OCI-LY1 (cell line): ENCODE measurements at regions not wholly inside any gene's neighbourhood (a gene's known extent, or its start where the extent isn't known, plus 50 kb on each side); places are given as distances from the start of the nearest gene placed in this dataset.

Experiments used
- H2AFZ ChIP-seq: fragments of 200-600 bp; sonication (generic), shearing (Covaris generic); 2 replicates; pipeline ENCODE4 v1.6.0; 2014; ENCODE audit warnings: antibody characterized with exemption, mild to moderate bottlenecking, low read length
- H3F3A ChIP-seq: fragments of 200-600 bp; sonication (generic), shearing (Covaris generic); 2 replicates; pipeline ENCODE4 v1.6.0; 2014; ENCODE audit warnings: mild to moderate bottlenecking, antibody characterized with exemption, low read length, moderate library complexity; ENCODE audit not compliant: insufficient read depth
- H3K27ac ChIP-seq: fragments of 200-600 bp; sonication (generic); 2 replicates; pipeline ENCODE4 v1.5.1; 2014; ENCODE audit warnings: low read length, mixed run types, mild to moderate bottlenecking, low read depth; ENCODE audit not compliant: poor library complexity, severe bottlenecking
- H3K27me3 ChIP-seq: fragments of 200-600 bp; sonication (generic); 2 replicates; pipeline ENCODE4 v1.6.0; 2014; ENCODE audit warnings: antibody characterized with exemption, mild to moderate bottlenecking, low read length, moderate library complexity; ENCODE audit not compliant: insufficient read depth
- H3K36me3 ChIP-seq: fragments of 200-600 bp; sonication (generic); 2 replicates; pipeline ENCODE4 v1.6.1; 2014; ENCODE audit warnings: mild to moderate bottlenecking, antibody characterized with exemption, low read length, moderate library complexity, mixed read lengths; ENCODE audit not compliant: insufficient read depth
- H3K4me1 ChIP-seq: fragments of 200-600 bp; sonication (generic); 2 replicates; pipeline ENCODE4 v1.5.1; 2014; ENCODE audit warnings: mild to moderate bottlenecking, low read length, moderate library complexity; ENCODE audit not compliant: insufficient read depth, severe bottlenecking
- H3K4me2 ChIP-seq: fragments of 200-600 bp; sonication (generic), shearing (Covaris generic); 2 replicates; pipeline ENCODE4 v1.6.1; 2014; ENCODE audit warnings: low read length
- H3K4me3 ChIP-seq: fragments of 200-600 bp; sonication (generic); 2 replicates; pipeline ENCODE4 v1.5.1; 2014; ENCODE audit warnings: low read length, low read depth, mild to moderate bottlenecking, mixed read lengths; ENCODE audit not compliant: poor library complexity, severe bottlenecking
- H3K79me2 ChIP-seq: fragments of 200-600 bp; shearing (Covaris generic); 2 replicates; pipeline ENCODE4 v1.6.1; 2016; ENCODE audit warnings: mixed run types, low read length, mixed read lengths; ENCODE audit not compliant: insufficient read depth
- H3K9ac ChIP-seq: fragments of 200-600 bp; sonication (generic), shearing (Covaris generic); 2 replicates; pipeline ENCODE4 v1.6.1; 2014; ENCODE audit warnings: mild to moderate bottlenecking, low read length, mixed read lengths
- H3K9me2 ChIP-seq: fragments of 200-600 bp; sonication (generic), shearing (Covaris generic); 2 replicates; pipeline ENCODE4 v1.6.1; 2014; ENCODE audit warnings: low read depth, mild to moderate bottlenecking, low read length, mixed read lengths
- H3K9me3 ChIP-seq: fragments of 200-600 bp; shearing (Covaris generic); 2 replicates; pipeline ENCODE4 v1.6.1; 2014; ENCODE audit warnings: low read length, mixed read lengths
- H4K20me1 ChIP-seq: fragments of 200-600 bp; sonication (generic), shearing (Covaris generic); 2 replicates; pipeline ENCODE4 v1.6.0; 2016; ENCODE audit warnings: mild to moderate bottlenecking, low read length; ENCODE audit not compliant: insufficient read depth
- EZH2 ChIP-seq: fragments of 200-600 bp; sonication (generic), shearing (Covaris generic); IDR thresholded peaks from 2 replicates; pipeline ENCODE4 v1.8.0; 2017; ENCODE audit warnings: borderline replicate concordance, mixed run types, mild to moderate bottlenecking, antibody characterized with exemption, low read length, moderate library complexity, mixed read lengths
- TF ChIP-seq, protein P1 (sequence below): fragments of 200-600 bp; sonication (generic), shearing (Covaris generic); IDR thresholded peaks from 2 replicates; pipeline ENCODE4 v1.5.1; 2017; ENCODE audit warnings: mild to moderate bottlenecking, antibody characterized with exemption, low read length, moderate library complexity, mixed read lengths

DNA sequence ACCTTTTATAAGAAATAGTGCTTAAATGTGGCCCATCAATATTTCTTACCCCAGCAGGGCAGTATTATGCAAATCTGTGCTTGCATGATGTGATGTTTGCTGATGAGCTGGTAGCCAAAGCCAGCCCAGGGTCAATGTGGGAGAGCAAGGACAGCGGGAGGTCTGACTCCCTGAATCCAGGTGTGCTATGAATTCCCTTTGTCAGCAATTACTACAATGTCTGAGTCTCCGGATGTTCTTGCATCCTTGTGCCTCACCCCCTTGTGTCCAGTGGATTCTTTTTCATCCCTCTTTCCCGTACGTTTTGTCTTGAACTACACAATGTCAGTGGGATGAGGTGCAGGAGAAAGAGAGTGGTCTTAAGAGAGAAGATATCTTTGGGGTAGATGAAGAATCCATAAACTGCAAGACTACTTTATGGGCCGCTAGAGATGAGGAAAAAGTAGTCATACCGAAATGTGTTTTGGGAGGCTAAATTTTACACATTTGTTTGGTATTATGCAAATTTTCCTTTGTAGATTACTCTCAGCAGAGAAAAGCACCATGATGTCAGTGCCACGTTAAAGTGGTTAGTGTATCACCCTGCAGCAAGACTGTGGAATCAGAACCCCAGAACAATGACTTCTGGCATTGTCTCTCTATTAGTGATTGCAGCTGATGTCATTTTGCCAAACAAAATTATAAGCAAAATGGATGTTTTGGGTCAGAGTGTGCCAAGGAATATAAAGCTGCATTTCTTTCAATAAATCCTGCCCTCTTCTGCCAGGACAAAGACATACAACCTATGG, 53.5 kb upstream of the TSHZ3 start:
- TF ChIP-seq, protein P1, sequence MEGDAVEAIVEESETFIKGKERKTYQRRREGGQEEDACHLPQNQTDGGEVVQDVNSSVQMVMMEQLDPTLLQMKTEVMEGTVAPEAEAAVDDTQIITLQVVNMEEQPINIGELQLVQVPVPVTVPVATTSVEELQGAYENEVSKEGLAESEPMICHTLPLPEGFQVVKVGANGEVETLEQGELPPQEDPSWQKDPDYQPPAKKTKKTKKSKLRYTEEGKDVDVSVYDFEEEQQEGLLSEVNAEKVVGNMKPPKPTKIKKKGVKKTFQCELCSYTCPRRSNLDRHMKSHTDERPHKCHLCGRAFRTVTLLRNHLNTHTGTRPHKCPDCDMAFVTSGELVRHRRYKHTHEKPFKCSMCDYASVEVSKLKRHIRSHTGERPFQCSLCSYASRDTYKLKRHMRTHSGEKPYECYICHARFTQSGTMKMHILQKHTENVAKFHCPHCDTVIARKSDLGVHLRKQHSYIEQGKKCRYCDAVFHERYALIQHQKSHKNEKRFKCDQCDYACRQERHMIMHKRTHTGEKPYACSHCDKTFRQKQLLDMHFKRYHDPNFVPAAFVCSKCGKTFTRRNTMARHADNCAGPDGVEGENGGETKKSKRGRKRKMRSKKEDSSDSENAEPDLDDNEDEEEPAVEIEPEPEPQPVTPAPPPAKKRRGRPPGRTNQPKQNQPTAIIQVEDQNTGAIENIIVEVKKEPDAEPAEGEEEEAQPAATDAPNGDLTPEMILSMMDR: no peak
- no peak for TF ChIP-seq EZH2
- Histone ChIP-seq H3K79me2 (no peaks in the 10 kb centered on the region), H4K20me1 (no peaks in the 10 kb centered on the region), H3K27ac (no peak overlapping the region), H3K4me3 (no peak overlapping the region), H2AFZ (no peak overlapping the region), H3K36me3 (no peaks in the 10 kb centered on the region), H3K9me2 (no peaks in the 10 kb centered on the region), H3K9me3 (no peaks in the 10 kb centered on the region), H3F3A (no peaks in the 10 kb centered on the region), H3K4me2 (no peak overlapping the region), H3K9ac (no peak overlapping the region), H3K27me3 (no peaks in the 10 kb centered on the region), H3K4me1 (no peaks in the 10 kb centered on the region)

DNA sequence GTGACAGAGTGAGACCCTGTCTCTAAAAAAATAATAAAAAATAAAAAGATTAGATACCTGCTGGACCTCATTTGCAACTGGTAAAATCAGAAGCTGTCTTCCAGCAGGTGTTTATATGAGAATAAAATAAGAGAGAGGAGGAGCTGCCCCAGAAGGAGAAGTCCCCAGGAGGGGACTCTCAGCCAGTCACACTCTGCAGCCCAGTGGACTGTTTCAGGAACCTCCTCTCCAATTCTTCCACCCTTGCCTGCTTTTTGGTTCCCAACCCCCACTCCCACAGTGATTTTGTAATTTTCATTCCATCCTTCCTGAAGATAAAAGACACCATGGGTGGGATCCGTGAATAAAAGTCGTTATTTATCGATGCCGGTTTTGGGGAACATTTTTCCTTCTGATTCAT, 56.9 kb upstream of the TSHZ3 start:
- H3K9ac ChIP-seq: no peak overlapping the region
- TF ChIP-seq, protein P1: no peak
- TF ChIP-seq EZH2: no peak
- H3K27ac ChIP-seq: no peak overlapping the region
- H3K4me3 ChIP-seq: no peak overlapping the region
- H3F3A ChIP-seq: no peaks in the 10 kb centered on the region
- H4K20me1 ChIP-seq: no peaks in the 10 kb centered on the region
- H3K4me2 ChIP-seq: no peak overlapping the region
- no peaks in the 10 kb centered on the region for H3K36me3 ChIP-seq
- H3K4me1 ChIP-seq: no peaks in the 10 kb centered on the region
- H3K27me3 ChIP-seq: no peaks in the 10 kb centered on the region
- no peaks in the 10 kb centered on the region for H3K9me3 ChIP-seq
- no peak overlapping the region for H2AFZ ChIP-seq
- no peaks in the 10 kb centered on the region for H3K79me2 ChIP-seq
- no peaks in the 10 kb centered on the region for H3K9me2 ChIP-seq

DNA sequence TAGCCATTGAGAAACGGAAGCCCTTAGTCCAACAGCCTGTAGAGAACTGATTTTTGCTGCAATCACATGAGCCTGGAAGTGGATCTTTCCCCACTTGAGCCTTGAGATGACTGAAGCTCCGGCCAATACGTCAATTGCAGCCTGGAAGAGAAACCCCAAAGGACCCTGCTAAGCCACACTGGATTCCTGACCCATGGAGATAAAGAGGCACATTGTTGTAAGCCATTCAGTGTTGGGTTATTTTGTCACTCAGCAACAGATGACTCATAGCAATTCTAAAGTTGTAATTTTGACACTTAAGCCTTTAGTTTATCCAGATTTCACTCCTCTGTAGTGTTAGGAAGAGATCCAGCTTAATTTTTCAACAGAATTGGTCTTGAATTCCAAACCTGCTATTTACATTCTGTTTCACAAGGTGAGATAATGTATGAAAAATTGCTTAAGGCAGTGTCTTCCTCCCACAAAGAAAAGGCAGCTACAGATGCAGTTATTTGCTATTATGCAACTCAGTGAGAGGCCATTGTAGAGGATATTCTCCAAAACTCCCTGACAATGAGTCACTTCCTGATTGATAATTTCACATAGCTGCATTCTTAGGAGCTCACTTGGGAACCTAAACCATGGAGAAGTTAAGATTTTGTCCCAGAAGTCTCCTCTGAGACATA, 59.4 kb upstream of the TSHZ3 start:
- no peak overlapping the region for H2AFZ ChIP-seq
- H3K27me3 ChIP-seq: no peaks in the 10 kb centered on the region
- H3K9ac ChIP-seq: no peak overlapping the region
- no peak overlapping the region for H3K27ac ChIP-seq
- no peaks in the 10 kb centered on the region for H3K36me3 ChIP-seq
- no peaks in the 10 kb centered on the region for H4K20me1 ChIP-seq
- H3K79me2 ChIP-seq: no peaks in the 10 kb centered on the region
- H3K4me3 ChIP-seq: no peak overlapping the region
- H3K9me3 ChIP-seq: no peaks in the 10 kb centered on the region
- no peak overlapping the region for H3K4me2 ChIP-seq
- no peaks in the 10 kb centered on the region for H3F3A ChIP-seq
- H3K4me1 ChIP-seq: no peaks in the 10 kb centered on the region
- TF ChIP-seq, protein P1: no peak
- no peak for TF ChIP-seq EZH2
- no peaks in the 10 kb centered on the region for H3K9me2 ChIP-seq
